ENCODE measurements at regions not wholly inside any gene's neighbourhood (a gene's known extent, or its start where the extent isn't known, plus 50 kb on each side); places are given as distances from the start of the nearest gene placed in this dataset.

- Histone ChIP-seq H3K4me1 (ENCODE audit: control insufficient read depth in 4 of 4, insufficient read depth in 4 of 4, low read length in 3 of 4) (no peaks in the 10 kb centered on the region), H3K9me3 (ENCODE audit: control insufficient read depth in 4 of 4, low read length in 3 of 4) (no peaks in the 10 kb centered on the region), H3K9ac (ENCODE audit: low read depth in 1 of 2, low read length in 2 of 2) (no peak overlapping the region), H3K27ac (ENCODE audit: low read depth in 1 of 2, low read length in 2 of 2) (no peak overlapping the region), H3K27me3 (ENCODE audit: control insufficient read depth in 4 of 4, insufficient read depth in 4 of 4, low read length in 3 of 4) (peaks cover 0 to 6% (median 0%) of the 10 kb centered on the region in 4 donors), H3K36me3 (ENCODE audit: control insufficient read depth in 4 of 4, insufficient read depth in 3 of 4, low read depth in 1 of 4, low read length in 3 of 4) (no peaks in the 10 kb centered on the region), H3K4me3 (ENCODE audit: low read depth in 1 of 3, low read length in 3 of 3) (no peak overlapping the region)
- no peak for DNase-seq (ENCODE audit: low spot score)
- WGBS: 80% methylated on average over 1 of the region's 1 CpG
- no peak for TF ChIP-seq EGR1 (IDR thresholded peaks at IDR 0.05; ENCODE audit: low read depth in 2 of 2)
- no peak for TF ChIP-seq FOXA1 (IDR thresholded peaks at IDR 0.05)
- no peak for TF ChIP-seq ATF3 (IDR thresholded peaks at IDR 0.05)
- no peak for TF ChIP-seq JUND (IDR thresholded peaks at IDR 0.05)
- TF ChIP-seq RXRA (IDR thresholded peaks at IDR 0.05): no peak
- TF ChIP-seq HNF4A (conservative IDR thresholded peaks at IDR 0.05): no peak
- no peak for TF ChIP-seq FOXA2 (IDR thresholded peaks at IDR 0.05)
- TF ChIP-seq CTCF (IDR thresholded peaks at IDR 0.05; ENCODE audit: low read depth, low read length, missing input control): no peak
- no peak for TF ChIP-seq NR2F2 (IDR thresholded peaks at IDR 0.05)
- no peak for TF ChIP-seq REST (IDR thresholded peaks at IDR 0.05)
- TF ChIP-seq YY1 (IDR thresholded peaks at IDR 0.05): no peak
- no peak for TF ChIP-seq MAX (IDR thresholded peaks at IDR 0.05)
- TF ChIP-seq GABPA (IDR thresholded peaks at IDR 0.05 in 1 of 2, conservative IDR thresholded peaks at IDR 0.05 in 1 of 2): no peak
- no peak for TF ChIP-seq HNF4G (IDR thresholded peaks at IDR 0.05)
These were observed 71.9 kb upstream of the SEZ6L start for GRCh38 chr22:26097411-26097810.

GRCh38 chr22:26097840-26098239 lies 71.4 kb upstream of the SEZ6L start:
- DNase-seq (ENCODE audit: low spot score): no peak
- peaks cover 0 to 6% (median 1%) of the 10 kb centered on the region in 4 donors for H3K27me3 ChIP-seq (ENCODE audit: control insufficient read depth in 4 of 4, insufficient read depth in 4 of 4, low read length in 3 of 4)
- no peaks in the 10 kb centered on the region for H3K36me3 ChIP-seq (ENCODE audit: control insufficient read depth in 4 of 4, insufficient read depth in 3 of 4, low read depth in 1 of 4, low read length in 3 of 4)
- H3K9ac ChIP-seq (ENCODE audit: low read depth in 1 of 2, low read length in 2 of 2): no peak overlapping the region
- no peak overlapping the region for H3K4me3 ChIP-seq (ENCODE audit: low read depth in 1 of 3, low read length in 3 of 3)
- WGBS: 67% methylated on average over 3 of the region's 3 CpGs
- H3K27ac ChIP-seq (ENCODE audit: low read depth in 1 of 2, low read length in 2 of 2): no peak overlapping the region
- H3K4me1 ChIP-seq (ENCODE audit: control insufficient read depth in 4 of 4, insufficient read depth in 4 of 4, low read length in 3 of 4): no peaks in the 10 kb centered on the region
- H3K9me3 ChIP-seq (ENCODE audit: control insufficient read depth in 4 of 4, low read length in 3 of 4): no peaks in the 10 kb centered on the region
- TF ChIP-seq FOXA1 (IDR thresholded peaks at IDR 0.05): no peak
- no peak for TF ChIP-seq RXRA (IDR thresholded peaks at IDR 0.05)
- TF ChIP-seq CTCF (IDR thresholded peaks at IDR 0.05; ENCODE audit: low read depth, low read length, missing input control): no peak
- no peak for TF ChIP-seq NR2F2 (IDR thresholded peaks at IDR 0.05)
- TF ChIP-seq REST (IDR thresholded peaks at IDR 0.05): no peak
- TF ChIP-seq ZBTB33 (IDR thresholded peaks at IDR 0.05): no peak

Data from liver (tissue), 8 donors.